A673 (cell line): ENCODE measurements at regions not wholly inside any gene's neighbourhood (a gene's known extent, or its start where the extent isn't known, plus 50 kb on each side); places are given as distances from the start of the nearest gene placed in this dataset.

Experiments
- BruUV-seq: library from RNA; stranded (reverse); fragments of 400-500 nt; replicated peaks from 2 replicates; lab custom pipeline; 2021; lab: Mats Ljungman, UMichigan
- CTCF ChIA-PET: fragments of 300-600 bp; sonication (Branson Sonifier 250); formaldehyde crosslinking; loops from one replicate; lab custom pipeline; 2022; ENCODE audit warnings: antibody characterized with exemption; lab: Charles Lee
- POLR2A ChIA-PET: fragments of 300-600 bp; sonication (Branson Sonifier 250); formaldehyde crosslinking; loops from one replicate; lab custom pipeline; 2022; ENCODE audit warnings: antibody characterized with exemption; ENCODE audit not compliant: low non-redundant PET; lab: Charles Lee
- DNase-seq: peaks from one replicate; pipeline ENCODE4 v3.0.0-alpha.2; 2015; ENCODE audit warnings: low spot score
- H3K27ac ChIP-seq: fragments of 200-600 bp; sonication (generic); 2 replicates; pipeline ENCODE4 v1.5.1; 2016; ENCODE audit warnings: mixed run types, low read depth, mild to moderate bottlenecking, mixed read lengths, antibody characterized with exemption, low read length; ENCODE audit not compliant: poor library complexity, severe bottlenecking
- H3K27me3 ChIP-seq: fragments of 200-600 bp; sonication (generic); replicated peaks from 2 replicates; pipeline ENCODE4 v1.6.1; 2017; ENCODE audit warnings: mixed run types, low read depth, mild to moderate bottlenecking, mixed read lengths, antibody characterized with exemption, low read length; ENCODE audit not compliant: insufficient read depth, poor library complexity
- H3K36me3 ChIP-seq: fragments of 200-600 bp; sonication (generic); 2 replicates; pipeline ENCODE4 v1.6.1; 2016; ENCODE audit warnings: mixed run types, mild to moderate bottlenecking, mixed read lengths, antibody characterized with exemption, low read length; ENCODE audit not compliant: insufficient read depth, poor library complexity, severe bottlenecking
- H3K4me1 ChIP-seq: fragments of 200-600 bp; sonication (generic); 2 replicates; pipeline ENCODE4 v1.6.1; 2017; ENCODE audit warnings: mixed run types, mild to moderate bottlenecking, mixed read lengths, antibody characterized with exemption, low read length; ENCODE audit not compliant: insufficient read depth, poor library complexity, severe bottlenecking
- H3K4me3 ChIP-seq: fragments of 200-600 bp; sonication (generic); 2 replicates; pipeline ENCODE4 v1.5.1; 2016; ENCODE audit warnings: low read depth, mixed run types, mild to moderate bottlenecking, mixed read lengths, low read length; ENCODE audit not compliant: poor library complexity, severe bottlenecking
- H3K9me3 ChIP-seq: fragments of 200-600 bp; sonication (generic); 2 replicates; pipeline ENCODE4 v1.6.1; 2016; ENCODE audit warnings: mixed run types, low read depth, mild to moderate bottlenecking, mixed read lengths, antibody characterized with exemption, low read length; ENCODE audit not compliant: poor library complexity, severe bottlenecking
- CTCF ChIP-seq: fragments of 300-800, 200-600 bp; sonication (generic); conservative IDR thresholded peaks from 2 replicates; pipeline ENCODE4 v1.5.1; 2017; ENCODE audit warnings: low read depth, mild to moderate bottlenecking, antibody characterized with exemption, low read length, moderate library complexity, mixed read lengths
- EZH2 ChIP-seq: fragments of 200-600 bp; sonication (generic); IDR thresholded peaks from 2 replicates; pipeline ENCODE4 v1.6.1; 2017; ENCODE audit warnings: borderline replicate concordance, low read depth, mild to moderate bottlenecking, mixed read lengths, antibody characterized with exemption, low read length; ENCODE audit not compliant: poor library complexity, severe bottlenecking
- intact Hi-C: fragments of 100-400 bp; cut with micrococcal nuclease; formaldehyde crosslinking; loops from one replicate; pipeline ENCODE4 v1.10.0; 2022; ENCODE audit not compliant: unreplicated experiment

GRCh38 chr11:57047610-57048009, 58.9 kb downstream of the OR5AK2 start:
- intact Hi-C loops: no loop called here
- TF ChIP-seq CTCF (no peak), EZH2 (no peak)
- Histone ChIP-seq H3K4me1 (no peaks in the 10 kb centered on the region), H3K36me3 (no peaks in the 10 kb centered on the region), H3K27me3 (peaks cover 5% of the 10 kb centered on the region), H3K9me3 (no peaks in the 10 kb centered on the region), H3K4me3 (no peak overlapping the region), H3K27ac (no peak overlapping the region)
- ChIA-PET POLR2A (no interaction called here), CTCF (no interaction called here)
- no TSS peak for BruUV-seq
- no peak for DNase-seq

GRCh38 chr11:57049749-57050148, 61.0 kb downstream of the OR5AK2 start:
- Histone ChIP-seq H3K36me3 (no peaks in the 10 kb centered on the region), H3K27me3 (peaks cover 6% of the 10 kb centered on the region), H3K4me3 (no peak overlapping the region), H3K27ac (no peak overlapping the region), H3K9me3 (no peaks in the 10 kb centered on the region), H3K4me1 (no peaks in the 10 kb centered on the region)
- intact Hi-C loops: no loop called here
- ChIA-PET CTCF (no interaction called here), POLR2A (no interaction called here)
- DNase-seq: no peak
- TF ChIP-seq CTCF (no peak), EZH2 (no peak)
- BruUV-seq: no TSS peak

- ChIA-PET CTCF (no interaction called here), POLR2A (no interaction called here)
- no peaks in the 10 kb centered on the region for H3K36me3 ChIP-seq
- TF ChIP-seq CTCF: no peak
- TF ChIP-seq EZH2: no peak
- H3K9me3 ChIP-seq: no peaks in the 10 kb centered on the region
- DNase-seq: no peak
- H3K27ac ChIP-seq: no peak overlapping the region
- H3K4me3 ChIP-seq: no peak overlapping the region
- no TSS peak for BruUV-seq
- intact Hi-C loops: no loop called here
- H3K4me1 ChIP-seq: no peaks in the 10 kb centered on the region
- peaks cover 10% of the 10 kb centered on the region for H3K27me3 ChIP-seq
These were observed 66.1 kb downstream of the OR5AK2 start for GRCh38 chr11:57054817-57055216.
